ENCODE measurements at regions not wholly inside any gene's neighbourhood (a gene's known extent, or its start where the extent isn't known, plus 50 kb on each side); places are given as distances from the start of the nearest gene placed in this dataset.

DNA sequence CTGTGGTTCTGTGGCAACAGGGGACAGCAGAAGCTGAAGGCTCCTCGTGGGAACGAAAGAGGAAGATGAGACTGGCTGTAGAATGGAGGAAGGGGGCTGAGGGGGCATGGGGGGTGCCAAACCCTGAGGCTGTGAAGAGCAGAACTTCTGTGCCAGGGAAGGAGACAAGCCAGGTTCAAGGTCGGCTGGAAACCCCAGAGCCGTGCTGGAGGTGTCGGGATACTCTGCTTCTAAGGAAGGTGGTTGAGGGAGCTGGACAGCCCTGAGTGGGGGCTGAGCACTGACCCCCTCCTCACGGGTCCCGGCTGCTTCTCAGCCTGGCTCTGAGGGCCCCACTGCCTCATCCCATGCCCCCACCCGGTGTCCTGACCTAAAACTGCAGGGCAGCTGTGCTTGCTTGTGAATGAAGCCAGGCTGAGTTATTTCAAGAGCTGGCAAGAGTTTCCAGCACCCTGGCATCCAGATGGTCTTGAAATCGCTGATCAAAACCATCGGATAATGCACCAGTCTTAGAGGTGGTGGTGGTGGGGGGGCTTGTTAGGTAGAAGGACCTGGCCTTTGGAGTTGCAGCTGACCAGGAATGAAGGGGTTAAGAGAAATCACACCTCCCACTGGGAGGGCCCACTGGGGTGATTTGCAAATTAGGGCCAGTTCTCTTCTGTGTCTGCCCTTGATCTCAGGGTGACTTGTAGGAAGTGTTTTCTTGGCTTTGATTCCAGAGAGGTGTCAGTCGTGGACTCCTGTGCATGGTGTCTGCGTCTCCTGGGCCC lies 218.9 kb upstream of the C1orf174 start:
- FAIRE-seq (no peak), DNase-seq (no peak)
- H3K9ac ChIP-seq (ENCODE audit: low read length in 3 of 3) = no peak overlapping the region
- H3K27ac ChIP-seq (ENCODE audit: low read depth in 2 of 2, low read length in 2 of 2) = no peak overlapping the region
- no peaks in the 10 kb centered on the region for H3K4me1 ChIP-seq (ENCODE audit: control insufficient read depth in 2 of 3, insufficient read depth in 2 of 3, low read depth in 1 of 3, low read length in 3 of 3)
- no peaks in the 10 kb centered on the region for H3K36me3 ChIP-seq (ENCODE audit: control insufficient read depth in 2 of 3, insufficient read depth in 3 of 3, low read length in 3 of 3)
- intact Hi-C loops (cut with DNase I) = no loop called here
- H3K9me3 ChIP-seq (ENCODE audit: control insufficient read depth in 2 of 3, insufficient read depth in 1 of 3, low read length in 3 of 3) = no peaks in the 10 kb centered on the region
- TF ChIP-seq, protein P1, sequence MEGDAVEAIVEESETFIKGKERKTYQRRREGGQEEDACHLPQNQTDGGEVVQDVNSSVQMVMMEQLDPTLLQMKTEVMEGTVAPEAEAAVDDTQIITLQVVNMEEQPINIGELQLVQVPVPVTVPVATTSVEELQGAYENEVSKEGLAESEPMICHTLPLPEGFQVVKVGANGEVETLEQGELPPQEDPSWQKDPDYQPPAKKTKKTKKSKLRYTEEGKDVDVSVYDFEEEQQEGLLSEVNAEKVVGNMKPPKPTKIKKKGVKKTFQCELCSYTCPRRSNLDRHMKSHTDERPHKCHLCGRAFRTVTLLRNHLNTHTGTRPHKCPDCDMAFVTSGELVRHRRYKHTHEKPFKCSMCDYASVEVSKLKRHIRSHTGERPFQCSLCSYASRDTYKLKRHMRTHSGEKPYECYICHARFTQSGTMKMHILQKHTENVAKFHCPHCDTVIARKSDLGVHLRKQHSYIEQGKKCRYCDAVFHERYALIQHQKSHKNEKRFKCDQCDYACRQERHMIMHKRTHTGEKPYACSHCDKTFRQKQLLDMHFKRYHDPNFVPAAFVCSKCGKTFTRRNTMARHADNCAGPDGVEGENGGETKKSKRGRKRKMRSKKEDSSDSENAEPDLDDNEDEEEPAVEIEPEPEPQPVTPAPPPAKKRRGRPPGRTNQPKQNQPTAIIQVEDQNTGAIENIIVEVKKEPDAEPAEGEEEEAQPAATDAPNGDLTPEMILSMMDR (IDR thresholded peaks at IDR 0.05; ENCODE audit: borderline replicate concordance, extremely low read depth, insufficient read depth) = no peak
- H3K4me3 ChIP-seq (ENCODE audit: low read length in 3 of 3) = no peak overlapping the region
- H3K27me3 ChIP-seq (ENCODE audit: control insufficient read depth, insufficient read depth, low read length) = no peaks in the 10 kb centered on the region

DNA sequence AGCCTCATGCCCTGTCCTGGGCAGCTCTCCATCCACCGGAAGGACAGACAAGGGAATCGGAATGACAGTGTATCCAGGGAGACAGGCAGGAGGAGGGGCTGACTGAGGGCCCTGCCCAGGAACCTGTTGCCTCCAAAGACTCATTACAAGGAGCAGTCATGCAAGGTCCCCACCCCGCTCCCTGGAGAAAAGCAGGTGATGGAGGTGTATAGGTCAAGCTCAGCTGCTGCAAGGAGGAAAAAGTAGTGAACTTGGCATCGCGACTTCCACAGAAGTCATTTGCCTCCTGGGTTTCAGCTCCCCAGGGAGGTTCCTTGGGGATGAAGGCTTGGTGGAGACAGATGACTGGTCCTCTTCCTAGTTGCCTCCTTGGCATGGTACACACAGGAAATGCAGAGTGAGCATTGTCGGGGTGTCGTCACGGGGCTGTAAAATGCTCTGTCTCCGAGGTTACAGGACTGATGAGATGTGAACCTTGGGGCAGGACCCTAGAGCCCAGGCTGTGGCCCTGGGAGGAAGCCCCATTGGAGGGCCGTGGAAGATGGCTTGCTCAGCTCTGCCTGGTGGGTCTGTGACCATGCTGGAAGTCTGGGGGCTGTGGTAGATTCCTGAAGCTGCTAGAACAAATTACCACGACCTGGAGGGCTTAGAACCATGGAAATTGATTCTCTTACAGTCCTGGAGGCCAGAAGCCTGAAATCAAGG lies 219.6 kb upstream of the C1orf174 start:
- DNase-seq (no peak), FAIRE-seq (no peak)
- TF ChIP-seq, protein P1 (IDR thresholded peaks at IDR 0.05; ENCODE audit: borderline replicate concordance, extremely low read depth, insufficient read depth) = no peak
- H3K9ac ChIP-seq (ENCODE audit: low read length in 3 of 3) = no peak overlapping the region
- no peaks in the 10 kb centered on the region for H3K27me3 ChIP-seq (ENCODE audit: control insufficient read depth, insufficient read depth, low read length)
- H3K4me1 ChIP-seq (ENCODE audit: control insufficient read depth in 2 of 3, insufficient read depth in 2 of 3, low read depth in 1 of 3, low read length in 3 of 3) = no peaks in the 10 kb centered on the region
- H3K36me3 ChIP-seq (ENCODE audit: control insufficient read depth in 2 of 3, insufficient read depth in 3 of 3, low read length in 3 of 3) = no peaks in the 10 kb centered on the region
- no peak overlapping the region for H3K4me3 ChIP-seq (ENCODE audit: low read length in 3 of 3)
- no peak overlapping the region for H3K27ac ChIP-seq (ENCODE audit: low read depth in 2 of 2, low read length in 2 of 2)
- intact Hi-C loops (cut with DNase I) = no loop called here
- no peaks in the 10 kb centered on the region for H3K9me3 ChIP-seq (ENCODE audit: control insufficient read depth in 2 of 3, insufficient read depth in 1 of 3, low read length in 3 of 3)

DNA sequence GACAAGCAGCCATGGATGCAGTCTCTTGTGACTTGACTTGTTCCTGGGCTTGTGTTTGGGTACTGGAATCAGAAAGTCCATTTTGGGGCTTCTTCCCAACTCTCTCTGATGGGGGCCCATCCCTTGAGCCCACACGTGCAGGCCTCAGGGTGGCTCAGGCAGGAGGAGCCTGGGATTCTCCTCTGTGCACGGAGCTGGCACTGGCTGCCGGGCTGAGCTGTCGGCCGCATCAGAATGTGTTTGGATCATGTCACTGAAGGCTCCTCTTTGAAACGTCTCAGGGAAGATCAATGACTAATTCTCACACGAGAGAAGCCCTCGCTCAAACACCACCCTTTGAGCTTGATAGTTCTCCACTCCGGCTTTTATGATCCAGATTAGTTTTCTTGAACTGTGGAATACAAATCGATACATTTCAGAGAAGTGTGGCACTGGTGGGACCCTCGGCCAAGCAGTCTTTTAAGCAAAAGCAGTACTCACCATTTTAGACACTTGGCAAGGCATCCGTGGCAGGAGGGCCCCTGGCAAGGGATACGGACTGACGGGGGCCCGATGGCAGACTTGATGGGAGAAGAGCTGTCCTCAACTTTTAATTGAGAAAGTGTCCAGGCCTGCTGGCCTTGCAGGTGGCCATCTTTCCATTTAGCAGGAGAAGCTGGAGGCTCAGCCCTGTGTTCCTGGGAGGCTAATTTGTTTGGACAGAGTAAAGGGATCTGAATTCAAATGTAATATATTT lies 220.7 kb upstream of the C1orf174 start:
- FAIRE-seq (no peak), DNase-seq (no peak)
- Histone ChIP-seq H3K27me3 (ENCODE audit: control insufficient read depth, insufficient read depth, low read length) (no peaks in the 10 kb centered on the region), H3K4me1 (ENCODE audit: control insufficient read depth in 2 of 3, insufficient read depth in 2 of 3, low read depth in 1 of 3, low read length in 3 of 3) (no peaks in the 10 kb centered on the region), H3K36me3 (ENCODE audit: control insufficient read depth in 2 of 3, insufficient read depth in 3 of 3, low read length in 3 of 3) (no peaks in the 10 kb centered on the region), H3K4me3 (ENCODE audit: low read length in 3 of 3) (no peak overlapping the region), H3K27ac (ENCODE audit: low read depth in 2 of 2, low read length in 2 of 2) (no peak overlapping the region), H3K9ac (ENCODE audit: low read length in 3 of 3) (no peak overlapping the region), H3K9me3 (ENCODE audit: control insufficient read depth in 2 of 3, insufficient read depth in 1 of 3, low read length in 3 of 3) (no peaks in the 10 kb centered on the region)
- intact Hi-C loops (cut with DNase I) = no loop called here
- TF ChIP-seq, protein P1 (IDR thresholded peaks at IDR 0.05; ENCODE audit: borderline replicate concordance, extremely low read depth, insufficient read depth) = no peak

All from kidney (tissue), 13 donors.